HepG2 (cell line): ENCODE measurements at regions not wholly inside any gene's neighbourhood (a gene's known extent, or its start where the extent isn't known, plus 50 kb on each side); places are given as distances from the start of the nearest gene placed in this dataset.
A peak's percentile ranks its signal among the peaks of the same experiment; 100 is the strongest.

Experiments used
- ATAC-seq: fragments of 200-7000 bp; cut with Tn5 transposase; 3 replicates; pipeline ENCODE4 v1.9.1; 2020; ENCODE audit warnings: mild to moderate bottlenecking, moderate library complexity
- BruUV-seq: library from RNA; stranded (reverse); fragments of 400-500 nt; replicated peaks from 2 replicates; lab custom pipeline; 2021; lab: Mats Ljungman, UMichigan
- CTCF ChIA-PET: fragments of 300-600 bp; formaldehyde crosslinking; extraction: SDS; loops from one replicate; lab custom pipeline; 2021; ENCODE audit warnings: low total read pairs, inconsistent platforms, low intra/inter-chr PET ratio; lab: Yijun Ruan, JAX
- POLR2A ChIA-PET: fragments of 350-600 bp; sonication (Branson Sonifier 250); formaldehyde crosslinking; loops from one replicate; lab custom pipeline; 2020; ENCODE audit warnings: antibody characterized with exemption, inconsistent platforms; lab: Yijun Ruan, JAX
- DNase-seq: peaks from one replicate; pipeline ENCODE4 v3.0.0-alpha.2; 2015; ENCODE audit warnings: low spot score
- FAIRE-seq: peaks from 3 replicates; lab custom pipeline; 2011; peaks lifted over from hg19 to GRCh38; lab: Jason Lieb, UNC
- H2AFZ ChIP-seq: one replicate; pipeline ENCODE4 v1.6.1; 2011; ENCODE audit warnings: low read length, inconsistent platforms
- H3K27ac ChIP-seq: fragments of 300-600 bp; 3 replicates; pipeline ENCODE4 v1.8.0; 2011; ENCODE audit warnings: mixed run types, mild to moderate bottlenecking, mixed read lengths, low read length, inconsistent platforms; ENCODE audit not compliant: insufficient read depth; ENCODE audit errors: extremely low read length
- H3K27me3 ChIP-seq, 2 experiments: fragments of 200-600 bp in 1 of 2; 2 replicates in 1 of 2; 3 replicates in 1 of 2; pipeline versions ENCODE4 v1.6.0 to v1.8.0; 2011; ENCODE audit warnings: low read length in 2 of 2, mild to moderate bottlenecking in 2 of 2, moderate library complexity in 2 of 2, inconsistent platforms in 1 of 2; ENCODE audit not compliant: insufficient read depth in 2 of 2, control insufficient read depth in 1 of 2
- H3K36me3 ChIP-seq, 2 experiments: fragments of 200-600 bp in 1 of 2; replicated peaks in 1 of 2; 2 replicates in 1 of 2; 3 replicates in 1 of 2; pipeline versions ENCODE4 v1.5.1 to v1.8.0; 2011; ENCODE audit warnings: low read length in 2 of 2, inconsistent platforms in 1 of 2; ENCODE audit not compliant: insufficient read depth in 2 of 2, control insufficient read depth in 1 of 2
- H3K4me1 ChIP-seq: 2 replicates; pipeline ENCODE4 v1.5.1; 2012; ENCODE audit warnings: low read length, inconsistent platforms; ENCODE audit not compliant: insufficient read depth
- H3K4me2 ChIP-seq: 2 replicates; pipeline ENCODE4 v1.6.0; 2011; ENCODE audit warnings: low read depth, low read length, inconsistent platforms
- H3K4me3 ChIP-seq, 3 experiments: fragments of 200-600 bp in 1 of 3; sonication (generic), shearing (Covaris generic) in 1 of 3; replicated peaks in 1 of 3; 2 replicates each; pipeline ENCODE4 v1.5.1; 2011 to 2016; ENCODE audit warnings: low read length in 3 of 3, inconsistent platforms in 2 of 3, low read depth in 2 of 3, mild to moderate bottlenecking in 2 of 3, control low read depth in 1 of 3, mixed read lengths in 1 of 3; ENCODE audit not compliant: insufficient read depth in 1 of 3
- H3K79me2 ChIP-seq: one replicate; pipeline ENCODE4 v1.6.1; 2011; ENCODE audit warnings: low read length, inconsistent platforms; ENCODE audit not compliant: insufficient read depth
- H3K9ac ChIP-seq: 2 replicates; pipeline ENCODE4 v1.6.0; 2011; ENCODE audit warnings: mild to moderate bottlenecking, low read depth, low read length, inconsistent platforms; ENCODE audit not compliant: insufficient read depth
- H3K9me3 ChIP-seq: 2 replicates; pipeline ENCODE4 v1.5.1; 2012; ENCODE audit warnings: mild to moderate bottlenecking, low read length
- H4K20me1 ChIP-seq: 2 replicates; pipeline ENCODE4 v1.6.0; 2011; ENCODE audit warnings: inconsistent platforms, mild to moderate bottlenecking, low read length, moderate library complexity; ENCODE audit not compliant: insufficient read depth
- EP300 ChIP-seq, 3 experiments: sonication (generic) in 1 of 3; formaldehyde crosslinking in 1 of 3; IDR thresholded peaks; 2 replicates each; pipeline versions ENCODE4 v1.5.1 to v1.6.1; 2011 to 2020; ENCODE audit warnings: low read depth in 2 of 3, low read length in 2 of 3, borderline replicate concordance in 1 of 3, improper control_type of control experiment in 1 of 3, mild to moderate bottlenecking in 1 of 3, missing genetic modification reagents in 1 of 3, moderate library complexity in 1 of 3
- HNRNPLL ChIP-seq: fragments of 200-400 bp; formaldehyde crosslinking; IDR thresholded peaks from 2 replicates; pipeline ENCODE4 v1.6.1; 2017; ENCODE audit warnings: mild to moderate bottlenecking, low read depth, low read length; ENCODE audit not compliant: poor library complexity, severe bottlenecking
- ZBTB40 ChIP-seq, 2 experiments: fragments of 450-650 bp in 1 of 2; sonication (generic) in 1 of 2; formaldehyde crosslinking in 1 of 2; IDR thresholded peaks; 2 replicates each; pipeline versions ENCODE4 v1.6.1 to v1.8.0; 2016 to 2022; ENCODE audit warnings: antibody characterized with exemption in 1 of 2, mild to moderate bottlenecking in 1 of 2, missing genetic modification reagents in 1 of 2
- ZNF761 ChIP-seq: sonication (generic); formaldehyde crosslinking; conservative IDR thresholded peaks from 2 replicates; pipeline ENCODE4 v1.4.0; 2020; ENCODE audit warnings: mild to moderate bottlenecking, missing genetic modification reagents
- WGBS: methylation state at CpG from one replicate; pipeline ENCODE4 v1.1.6; 2017; ENCODE audit warnings: low lambda C conversion rate; 5-methylcytosine and 5-hydroxymethylcytosine counted together
- in situ Hi-C: cut with HindIII; loops from 2 replicates; pipeline ENCODE4 v1.10.0; 2017; ENCODE audit warnings: low pct_unique_long_range_greater_than_20kb; ENCODE audit not compliant: extremely low pct_ligation_motif_present
- intact Hi-C: fragments of 100-400 bp; cut with micrococcal nuclease; formaldehyde crosslinking; loops from one replicate; pipeline ENCODE4 v1.10.0; 2022; ENCODE audit not compliant: unreplicated experiment

- Histone ChIP-seq H3K9me3 (no peaks in the 10 kb centered on the region), H3K9ac (no peak overlapping the region), H3K27ac (no peak overlapping the region), H2AFZ (no peak overlapping the region), H3K4me2 (no peak overlapping the region), H3K4me1 (peaks cover 20% of the 10 kb centered on the region; the same call in 1 of the 2 replicates), H3K79me2 (no peaks in the 10 kb centered on the region), H3K4me3 (no peak overlapping the region), H3K36me3 (no peaks in the 10 kb centered on the region), H3K27me3 (no peaks in the 10 kb centered on the region; a peak in 1 of 5 replicates), H4K20me1 (no peaks in the 10 kb centered on the region)
- no peak for TF ChIP-seq HNRNPLL
- TF ChIP-seq EP300 (IDR thresholded peaks at IDR 0.05; ENCODE audit: low read depth in 2 of 2, low read length in 2 of 2) = no peak
- TF ChIP-seq EP300 (CRISPR knock-in tag; IDR thresholded peaks at IDR 0.05; ENCODE audit: borderline replicate concordance) = no peak
- TF ChIP-seq ZNF761 (CRISPR knock-in tag) = no peak
- TF ChIP-seq ZBTB40 (IDR thresholded peaks at IDR 0.05) = peak; percentile 28; the same call in 1 of the 2 replicates
- TF ChIP-seq ZBTB40 (CRISPR knock-in tag; IDR thresholded peaks at IDR 0.05) = peak; percentile 78; the same call in 1 of the 2 replicates
- ChIA-PET POLR2A (no interaction called here), CTCF (no interaction called here)
- BruUV-seq = no TSS peak
- intact Hi-C loops (loop anchor here (10.0 kb wide), 1 partner anchor 55 kb away; no protein-coding TSS in a partner anchor), in situ Hi-C loops (no loop called here)
- FAIRE-seq (no peak), DNase-seq (no peak), ATAC-seq (no peak)
- 43% methylated on average over 2 of the region's 2 CpGs for WGBS
These were observed 84.0 kb upstream of the TRIM2 start for GRCh38 chr4:153120235-153120634.
